ENCODE measurements at regions not wholly inside any gene's neighbourhood (a gene's known extent, or its start where the extent isn't known, plus 50 kb on each side); places are given as distances from the start of the nearest gene placed in this dataset.

DNA sequence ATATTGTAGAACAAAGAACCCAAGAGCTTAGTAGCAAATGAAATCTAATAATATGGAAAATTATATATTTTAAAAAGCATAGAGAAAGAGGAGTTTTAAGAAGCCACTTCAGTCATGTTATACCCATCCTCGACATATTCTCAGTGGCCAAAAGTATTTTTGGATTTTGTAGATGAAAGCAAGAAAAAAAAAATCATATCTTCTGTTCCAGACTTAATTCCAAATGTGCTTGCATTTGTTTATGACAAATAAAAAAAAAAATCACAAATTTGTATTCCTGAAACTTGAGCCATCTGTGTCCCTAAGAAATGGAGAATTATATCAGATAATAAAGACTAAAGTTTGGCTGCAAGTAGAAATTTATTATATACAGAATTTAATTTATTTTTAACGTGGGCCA is 1482.4 kb upstream of the PABPC4L start:
- TF ChIP-seq, protein P1, sequence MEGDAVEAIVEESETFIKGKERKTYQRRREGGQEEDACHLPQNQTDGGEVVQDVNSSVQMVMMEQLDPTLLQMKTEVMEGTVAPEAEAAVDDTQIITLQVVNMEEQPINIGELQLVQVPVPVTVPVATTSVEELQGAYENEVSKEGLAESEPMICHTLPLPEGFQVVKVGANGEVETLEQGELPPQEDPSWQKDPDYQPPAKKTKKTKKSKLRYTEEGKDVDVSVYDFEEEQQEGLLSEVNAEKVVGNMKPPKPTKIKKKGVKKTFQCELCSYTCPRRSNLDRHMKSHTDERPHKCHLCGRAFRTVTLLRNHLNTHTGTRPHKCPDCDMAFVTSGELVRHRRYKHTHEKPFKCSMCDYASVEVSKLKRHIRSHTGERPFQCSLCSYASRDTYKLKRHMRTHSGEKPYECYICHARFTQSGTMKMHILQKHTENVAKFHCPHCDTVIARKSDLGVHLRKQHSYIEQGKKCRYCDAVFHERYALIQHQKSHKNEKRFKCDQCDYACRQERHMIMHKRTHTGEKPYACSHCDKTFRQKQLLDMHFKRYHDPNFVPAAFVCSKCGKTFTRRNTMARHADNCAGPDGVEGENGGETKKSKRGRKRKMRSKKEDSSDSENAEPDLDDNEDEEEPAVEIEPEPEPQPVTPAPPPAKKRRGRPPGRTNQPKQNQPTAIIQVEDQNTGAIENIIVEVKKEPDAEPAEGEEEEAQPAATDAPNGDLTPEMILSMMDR (IDR thresholded peaks at IDR 0.05; ENCODE audit: low read length) = no peak
- no peak for TF ChIP-seq EZH2 (IDR thresholded peaks at IDR 0.05; ENCODE audit: borderline replicate concordance, low read length)

All from OCI-LY1 (cell line).